HL-60 (cell line): ENCODE measurements at regions not wholly inside any gene's neighbourhood (a gene's known extent, or its start where the extent isn't known, plus 50 kb on each side); places are given as distances from the start of the nearest gene placed in this dataset.
A peak's percentile ranks its signal among the peaks of the same experiment; 100 is the strongest.

ENCODE experiments used
- DNase-seq, 2 experiments: peaks; one replicate each; pipeline ENCODE4 v3.0.0-alpha.2; 2010 to 2020; ENCODE audit warnings: low read depth in 1 of 2, low spot score in 1 of 2
- H3K27ac ChIP-seq: fragments of 250-450 bp; sonication (Bioruptor Pico); replicated peaks from 2 replicates; pipeline ENCODE4 v1.5.1; 2020; ENCODE audit warnings: mild to moderate bottlenecking, moderate library complexity
- H3K27me3 ChIP-seq: fragments of 250-450 bp; sonication (Bioruptor Pico); 2 replicates; pipeline ENCODE4 v1.5.1; 2021; ENCODE audit warnings: mild to moderate bottlenecking, moderate library complexity; ENCODE audit not compliant: insufficient read depth, poor library complexity, severe bottlenecking
- H3K4me3 ChIP-seq: replicated peaks from 2 replicates; pipeline ENCODE4 v1.5.1; 2011; ENCODE audit warnings: mild to moderate bottlenecking, control low read depth, low read length; ENCODE audit not compliant: insufficient read depth
- CTCF ChIP-seq: IDR thresholded peaks from one replicate; pipeline ENCODE4 v1.5.1; 2011; ENCODE audit warnings: low read length, control low read depth, inconsistent platforms; ENCODE audit not compliant: insufficient read depth
- GABPA ChIP-seq: IDR thresholded peaks from 2 replicates; pipeline ENCODE4 v1.6.1; 2012; ENCODE audit warnings: low read depth
- POLR2AphosphoS5 ChIP-seq: IDR thresholded peaks from 2 replicates; pipeline ENCODE4 v1.6.1; 2012; ENCODE audit warnings: low read depth
- REST ChIP-seq: IDR thresholded peaks from 2 replicates; pipeline ENCODE4 v1.6.1; 2012; ENCODE audit warnings: low read depth; ENCODE audit not compliant: insufficient replicate concordance
- SPI1 ChIP-seq: IDR thresholded peaks from 2 replicates; pipeline ENCODE4 v1.6.1; 2012; ENCODE audit warnings: low read depth, mild to moderate bottlenecking, borderline replicate concordance

GRCh38 chr10:57624856-57625592 is 642.7 kb downstream of the IPMK start:
- no peak overlapping the region for H3K27ac ChIP-seq
- TF ChIP-seq SPI1 (no peak), CTCF (no peak), REST (no peak), POLR2AphosphoS5 (no peak), GABPA (no peak)
- H3K27me3 ChIP-seq: no peaks in the 10 kb centered on the region
- H3K4me3 ChIP-seq: no peak overlapping the region
- DNase-seq: no peak

GRCh38 chr10:57624066-57624465 is 643.6 kb downstream of the IPMK start:
- Histone ChIP-seq H3K27me3 (no peaks in the 10 kb centered on the region), H3K4me3 (no peak overlapping the region), H3K27ac (no peak overlapping the region)
- no peak for DNase-seq
- no peak for TF ChIP-seq REST
- no peak for TF ChIP-seq SPI1
- TF ChIP-seq GABPA: no peak
- no peak for TF ChIP-seq CTCF
- TF ChIP-seq POLR2AphosphoS5: no peak

GRCh38 chr10:57621466-57621865 is 646.2 kb downstream of the IPMK start:
- Histone ChIP-seq H3K4me3 (no peak overlapping the region), H3K27me3 (no peaks in the 10 kb centered on the region), H3K27ac (no peak overlapping the region)
- no peak for DNase-seq
- peak; percentile 79 for TF ChIP-seq REST
- no peak for TF ChIP-seq GABPA
